K562 (cell line): ENCODE measurements at regions not wholly inside any gene's neighbourhood (a gene's known extent, or its start where the extent isn't known, plus 50 kb on each side); places are given as distances from the start of the nearest gene placed in this dataset.

Experiments
- ATAC-seq: fragments of 200-7000 bp; cut with Tn5 transposase; 3 replicates; pipeline ENCODE4 v1.9.1; 2020; ENCODE audit warnings: moderate library complexity
- BruUV-seq: library from RNA; stranded (reverse); fragments of 400-500 nt; replicated peaks from 2 replicates; lab custom pipeline; 2021; lab: Mats Ljungman, UMichigan
- CTCF ChIA-PET: fragments of 300-600 bp; formaldehyde crosslinking; extraction: SDS; loops from one replicate; lab custom pipeline; 2021; ENCODE audit warnings: low intra/inter-chr PET ratio; lab: Yijun Ruan, JAX
- POLR2A ChIA-PET: fragments of 300-600, 350-650 bp; sonication (Branson Sonifier 250); formaldehyde crosslinking; extraction: SDS; loops from one replicate; lab custom pipeline; 2021; ENCODE audit warnings: antibody characterized with exemption, inconsistent platforms; lab: Yijun Ruan, JAX
- DNase-seq, 4 experiments: peaks; one replicate each; pipeline versions ENCODE4 v3.0.0 to v3.0.0-alpha.2; 2011 to 2018; ENCODE audit warnings: low spot score in 3 of 4, mixed read lengths in 3 of 4; ENCODE audit errors: extremely low read depth in 1 of 4
- FAIRE-seq: peaks from 2 replicates; lab custom pipeline; 2011; peaks lifted over from hg19 to GRCh38; lab: Jason Lieb, UNC
- H2AFZ ChIP-seq: 2 replicates; pipeline ENCODE4 v1.6.0; 2011; ENCODE audit warnings: low read depth, low read length, control low read depth, inconsistent platforms
- H3K27ac ChIP-seq: fragments of 200-600 bp; 3 replicates; pipeline ENCODE4 v1.8.0; 2011; ENCODE audit warnings: low read depth, mild to moderate bottlenecking, control low read depth, inconsistent platforms, low read length, moderate library complexity, mixed read lengths; ENCODE audit errors: extremely low read depth
- H3K27me3 ChIP-seq, 2 experiments: fragments of 300-600 bp in 1 of 2; 2 replicates in 1 of 2; 3 replicates in 1 of 2; pipeline versions ENCODE4 v1.6.0 to v1.8.0; 2011; ENCODE audit warnings: inconsistent platforms in 2 of 2, low read length in 2 of 2, mild to moderate bottlenecking in 1 of 2, mixed read lengths in 1 of 2, moderate library complexity in 1 of 2; ENCODE audit not compliant: control insufficient read depth in 2 of 2, insufficient read depth in 2 of 2
- H3K36me3 ChIP-seq: fragments of 300-600 bp; 3 replicates; pipeline ENCODE4 v1.8.0; 2011; ENCODE audit warnings: mild to moderate bottlenecking, low read length, inconsistent platforms; ENCODE audit not compliant: control insufficient read depth, insufficient read depth
- H3K4me1 ChIP-seq, 2 experiments: fragments of 200-600 bp in 1 of 2; replicated peaks in 1 of 2; 2 replicates in 1 of 2; 3 replicates in 1 of 2; pipeline versions ENCODE4 v1.5.1 to v1.8.0; 2011; ENCODE audit warnings: inconsistent platforms in 2 of 2, low read length in 2 of 2, mild to moderate bottlenecking in 1 of 2, mixed read lengths in 1 of 2, moderate library complexity in 1 of 2; ENCODE audit not compliant: control insufficient read depth in 2 of 2, insufficient read depth in 2 of 2
- H3K4me2 ChIP-seq: 2 replicates; pipeline ENCODE4 v1.6.1; 2011; ENCODE audit warnings: low read length, control low read depth, inconsistent platforms, mixed read lengths; ENCODE audit not compliant: insufficient read depth
- H3K4me3 ChIP-seq: fragments of 200-600 bp; sonication (generic), shearing (Covaris generic); 2 replicates; pipeline ENCODE4 v1.5.1; 2016; ENCODE audit warnings: control low read depth, inconsistent platforms
- H3K79me2 ChIP-seq: fragments of 200-600 bp; 3 replicates; pipeline ENCODE4 v1.8.0; 2011; ENCODE audit warnings: low read length, inconsistent platforms; ENCODE audit not compliant: control insufficient read depth, insufficient read depth
- H3K9ac ChIP-seq, 2 experiments: 2 replicates each; pipeline versions ENCODE4 v1.6.0 to v1.6.1; 2011; ENCODE audit warnings: low read depth in 2 of 2, low read length in 2 of 2, control low read depth in 1 of 2, inconsistent platforms in 1 of 2, mild to moderate bottlenecking in 1 of 2, mixed read lengths in 1 of 2; ENCODE audit not compliant: insufficient read depth in 1 of 2
- H3K9me1 ChIP-seq: one replicate; pipeline ENCODE4 v1.6.0; 2011; ENCODE audit warnings: inconsistent platforms, mild to moderate bottlenecking, low read length, moderate library complexity; ENCODE audit not compliant: control insufficient read depth, insufficient read depth
- H3K9me3 ChIP-seq: replicated peaks from 2 replicates; pipeline ENCODE4 v1.5.1; 2011; ENCODE audit warnings: low read depth, low read length, inconsistent platforms; ENCODE audit not compliant: control insufficient read depth, insufficient read depth
- H4K20me1 ChIP-seq: replicated peaks from 2 replicates; pipeline ENCODE4 v1.6.1; 2011; ENCODE audit warnings: low read length, inconsistent platforms, mixed read lengths; ENCODE audit not compliant: control insufficient read depth, insufficient read depth
- EHMT2 ChIP-seq: fragments of 450-650 bp; IDR thresholded peaks from 2 replicates; pipeline ENCODE4 v1.6.1; 2018; ENCODE audit warnings: antibody characterized with exemption
- HMGN3 ChIP-seq: IDR thresholded peaks from 2 replicates; pipeline ENCODE4 v1.6.1; 2011; ENCODE audit warnings: borderline replicate concordance, low read depth, mild to moderate bottlenecking, mixed read lengths, low read length; ENCODE audit not compliant: insufficient read length; ENCODE audit errors: extremely low read depth
- ZBTB9 ChIP-seq: fragments of 450-650 bp; formaldehyde crosslinking; IDR thresholded peaks from 2 replicates; pipeline ENCODE4 v1.4.0; 2020; ENCODE audit warnings: mild to moderate bottlenecking, moderate library complexity
- WGBS: fragments of 100-300 bp; shearing (Covaris generic); methylation state at CpG from one replicate; pipeline ENCODE4 v1.1.6; 2016; ENCODE audit warnings: low coverage, mixed read lengths; ENCODE audit not compliant: insufficient coverage; ENCODE audit errors: missing lambda C conversion rate; 5-methylcytosine and 5-hydroxymethylcytosine counted together
- in situ Hi-C: fragments of 300-500 bp; cut with MboI; formaldehyde crosslinking; loops from 4 replicates; pipeline ENCODE4 v1.15.0; 2018; ENCODE audit warnings: inconsistent platforms, mixed read lengths
- intact Hi-C: fragments of 100-400 bp; cut with micrococcal nuclease; formaldehyde crosslinking; loops from 2 replicates; pipeline ENCODE4 v1.14.2; 2022
- TF ChIP-seq, protein P1 (sequence below): fragments of 450-650 bp; formaldehyde crosslinking; IDR thresholded peaks from 2 replicates; pipeline ENCODE4 v1.4.0; 2020; ENCODE audit warnings: mild to moderate bottlenecking, mixed read lengths

DNA sequence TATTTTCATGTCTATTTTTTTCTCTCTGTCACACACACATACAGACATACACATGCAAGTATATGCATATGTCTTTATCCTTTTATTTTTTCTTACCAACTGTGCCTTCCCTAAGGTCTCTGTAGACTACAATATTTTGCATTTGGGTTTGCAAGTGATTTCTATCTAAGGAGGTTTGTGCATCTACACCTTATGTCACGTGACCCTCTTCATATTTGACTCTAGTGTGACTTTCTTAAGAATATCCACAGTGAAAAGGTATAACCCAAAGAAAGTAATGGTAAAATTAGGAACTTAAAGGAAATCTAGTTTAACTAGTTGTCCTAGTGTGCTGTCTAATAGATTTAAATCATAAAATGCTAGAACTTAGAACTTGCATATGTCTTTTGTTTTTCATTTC, 298.8 kb upstream of the LRIG3 start:
- 0% methylated on average over 1 of the region's 1 CpG for WGBS
- ATAC-seq, result no peak
- POLR2A ChIA-PET, result no interaction called here

More for the DNA sequence above, 298.8 kb upstream of the LRIG3 start:
- Histone ChIP-seq H3K9ac (no peak overlapping the region), H3K36me3 (no peaks in the 10 kb centered on the region), H2AFZ (no peak overlapping the region), H3K4me3 (no peak overlapping the region), H3K4me2 (no peak overlapping the region), H3K27me3 (no peaks in the 10 kb centered on the region), H3K9me3 (no peaks in the 10 kb centered on the region), H3K79me2 (no peaks in the 10 kb centered on the region), H4K20me1 (no peaks in the 10 kb centered on the region), H3K9me1 (no peaks in the 10 kb centered on the region), H3K27ac (no peak overlapping the region), H3K4me1 (no peaks in the 10 kb centered on the region)
- in situ Hi-C loops, result no loop called here
- no TSS peak for BruUV-seq
- no peak for DNase-seq
- TF ChIP-seq EHMT2, result no peak
- no peak for TF ChIP-seq ZBTB9
- TF ChIP-seq, protein P1, sequence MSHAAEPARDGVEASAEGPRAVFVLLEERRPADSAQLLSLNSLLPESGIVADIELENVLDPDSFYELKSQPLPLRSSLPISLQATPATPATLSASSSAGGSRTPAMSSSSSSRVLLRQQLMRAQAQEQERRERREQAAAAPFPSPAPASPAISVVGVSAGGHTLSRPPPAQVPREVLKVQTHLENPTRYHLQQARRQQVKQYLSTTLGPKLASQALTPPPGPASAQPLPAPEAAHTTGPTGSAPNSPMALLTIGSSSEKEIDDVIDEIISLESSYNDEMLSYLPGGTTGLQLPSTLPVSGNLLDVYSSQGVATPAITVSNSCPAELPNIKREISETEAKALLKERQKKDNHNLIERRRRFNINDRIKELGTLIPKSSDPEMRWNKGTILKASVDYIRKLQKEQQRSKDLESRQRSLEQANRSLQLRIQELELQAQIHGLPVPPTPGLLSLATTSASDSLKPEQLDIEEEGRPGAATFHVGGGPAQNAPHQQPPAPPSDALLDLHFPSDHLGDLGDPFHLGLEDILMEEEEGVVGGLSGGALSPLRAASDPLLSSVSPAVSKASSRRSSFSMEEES (CRISPR knock-in tag), result peak; percentile 88
- TF ChIP-seq HMGN3, result no peak
- CTCF ChIA-PET, result no interaction called here
- no peak for FAIRE-seq
- intact Hi-C loops, result no loop called here
